ENCODE measurements at regions not wholly inside any gene's neighbourhood (a gene's known extent, or its start where the extent isn't known, plus 50 kb on each side); places are given as distances from the start of the nearest gene placed in this dataset.

DNA sequence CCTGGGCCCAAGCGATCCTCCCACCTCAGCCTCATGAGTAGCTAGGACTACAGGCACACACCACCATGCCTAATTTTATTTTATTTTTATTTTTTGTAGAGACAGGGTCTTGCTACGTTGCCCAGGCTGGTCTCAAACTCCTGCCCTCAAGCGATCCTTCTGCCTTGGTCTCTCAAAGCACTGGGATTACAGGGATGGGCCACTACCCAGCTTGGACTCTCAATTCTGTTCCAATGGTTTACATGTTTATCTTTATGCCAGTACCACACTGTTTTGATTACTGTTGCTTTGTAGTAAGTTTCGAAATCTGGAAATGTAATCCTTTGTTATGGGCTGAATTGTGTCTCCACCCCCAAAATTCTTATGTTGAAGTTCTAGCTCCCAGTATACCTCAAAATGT lies 88.4 kb upstream of the TARDBP start:
- Mint-ChIP-seq H3K36me3 (ENCODE audit: low read depth) (no peaks in the 10 kb centered on the region), H3K9me3 (peaks cover 7% of the 10 kb centered on the region), H3K4me3 (no peak overlapping the region), H3K4me1 (ENCODE audit: low read depth) (peaks cover 7% of the 10 kb centered on the region), H3K27ac (no peak overlapping the region), H3K27me3 (ENCODE audit: low read depth) (peaks cover 3% of the 10 kb centered on the region)
- intact Hi-C loops (cut with micrococcal nuclease), result no loop called here
- no peak for DNase-seq
- CTCF ChIA-PET, result no interaction called here

DNA sequence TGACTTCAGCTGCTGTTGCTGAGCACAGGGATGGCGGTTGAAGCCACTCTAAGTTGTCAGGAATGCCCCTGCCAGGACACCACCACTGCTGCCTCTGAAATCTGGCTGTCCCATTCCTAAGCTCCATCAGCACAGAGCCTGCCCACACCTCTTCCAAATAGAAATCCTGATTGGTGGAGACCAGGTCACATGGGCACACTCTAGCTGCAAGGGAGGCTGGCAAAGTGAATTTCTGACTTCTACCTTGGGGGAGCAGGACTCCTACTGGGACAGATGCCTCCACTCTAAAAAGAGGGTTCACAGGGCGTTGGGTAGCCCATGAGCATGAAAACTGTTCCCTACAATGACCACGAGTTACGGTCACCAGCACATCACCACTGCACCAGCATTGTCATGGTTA lies 83.8 kb upstream of the TARDBP start:
- Mint-ChIP-seq H3K27ac (no peak overlapping the region), H3K4me3 (no peak overlapping the region), H3K36me3 (ENCODE audit: low read depth) (no peaks in the 10 kb centered on the region), H3K4me1 (ENCODE audit: low read depth) (peaks cover 6% of the 10 kb centered on the region), H3K27me3 (ENCODE audit: low read depth) (no peaks in the 10 kb centered on the region), H3K9me3 (peaks cover 8% of the 10 kb centered on the region)
- DNase-seq, result no peak
- intact Hi-C loops (cut with micrococcal nuclease), result no loop called here
- CTCF ChIA-PET, result no interaction called here

DNA sequence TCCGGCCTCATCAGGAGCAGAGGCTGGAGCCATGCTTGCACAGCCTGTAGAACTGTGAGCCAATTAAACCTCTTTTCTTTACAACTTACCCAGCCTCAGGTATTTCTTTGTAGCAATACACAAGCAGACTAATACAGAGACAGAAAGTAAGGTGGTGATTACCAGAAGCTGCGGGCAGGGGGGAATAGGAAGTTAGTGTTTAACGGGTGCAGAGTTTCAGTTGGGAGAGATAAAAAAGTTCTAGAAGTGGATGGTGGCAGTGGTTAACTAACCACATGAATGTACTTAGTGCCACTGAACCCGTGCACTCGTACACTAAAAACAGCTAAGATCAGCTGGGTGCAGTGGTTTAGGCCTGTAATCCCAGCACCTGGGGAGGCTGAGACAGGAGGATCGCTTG lies 80.4 kb upstream of the TARDBP start:
- H3K4me1 Mint-ChIP-seq (ENCODE audit: low read depth), result peaks cover 6% of the 10 kb centered on the region
- CTCF ChIA-PET, result no interaction called here
- H3K36me3 Mint-ChIP-seq (ENCODE audit: low read depth), result no peaks in the 10 kb centered on the region
- no peaks in the 10 kb centered on the region for H3K27me3 Mint-ChIP-seq (ENCODE audit: low read depth)
- no peak overlapping the region for H3K27ac Mint-ChIP-seq
- no peak overlapping the region for H3K4me3 Mint-ChIP-seq
- H3K9me3 Mint-ChIP-seq, result peaks cover 8% of the 10 kb centered on the region
- DNase-seq, result peak; percentile 74
- intact Hi-C loops (cut with micrococcal nuclease), result loop anchor here (1.0 to 2.0 kb wide), 3 partner anchors 8 to 421 kb away; no protein-coding TSS in a partner anchor

DNA sequence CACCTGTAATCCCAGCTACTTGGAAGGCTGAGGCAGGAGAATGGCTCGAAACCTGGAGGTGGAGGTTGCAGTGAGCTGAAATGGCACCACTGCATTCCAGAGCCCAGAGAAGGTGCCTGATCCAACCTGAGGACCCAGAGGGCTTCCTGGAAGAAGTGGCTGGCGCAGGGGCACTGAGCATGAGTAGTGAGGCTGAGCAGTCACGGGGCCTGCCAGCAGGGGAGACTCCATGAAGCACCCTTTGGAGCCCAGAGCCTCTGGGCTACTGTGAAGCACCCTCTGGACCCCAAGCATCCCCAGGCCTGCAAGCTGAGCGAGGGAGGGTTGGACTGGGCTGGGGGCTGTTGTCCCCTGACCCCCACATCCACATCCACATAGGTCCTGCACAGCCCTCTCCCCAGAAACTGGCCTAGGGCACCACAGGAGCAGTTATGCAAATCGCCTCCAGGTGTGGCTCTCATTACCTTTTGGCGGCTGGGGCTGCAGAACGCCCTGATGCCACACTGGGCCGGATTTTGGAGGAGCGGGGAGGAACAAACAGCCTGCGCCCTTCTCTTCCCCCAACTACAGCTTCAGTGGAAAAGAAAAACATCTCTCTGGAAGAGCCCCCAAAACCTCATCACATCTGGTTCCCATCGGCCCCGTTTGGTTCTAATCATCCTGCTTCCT lies 78.2 kb upstream of the TARDBP start:
- no peak for DNase-seq
- Mint-ChIP-seq H3K27me3 (ENCODE audit: low read depth) (peaks cover 11% of the 10 kb centered on the region), H3K36me3 (ENCODE audit: low read depth) (no peaks in the 10 kb centered on the region), H3K4me3 (no peak overlapping the region), H3K4me1 (ENCODE audit: low read depth) (peaks cover 18% of the 10 kb centered on the region), H3K9me3 (no peaks in the 10 kb centered on the region), H3K27ac (no peak overlapping the region)
- CTCF ChIA-PET, result interaction anchor here (1.6 kb wide), 1 partner anchor 24 kb away, joined by 6 read pairs; no protein-coding TSS in a partner anchor
- intact Hi-C loops (cut with micrococcal nuclease), result no loop called here

DNA sequence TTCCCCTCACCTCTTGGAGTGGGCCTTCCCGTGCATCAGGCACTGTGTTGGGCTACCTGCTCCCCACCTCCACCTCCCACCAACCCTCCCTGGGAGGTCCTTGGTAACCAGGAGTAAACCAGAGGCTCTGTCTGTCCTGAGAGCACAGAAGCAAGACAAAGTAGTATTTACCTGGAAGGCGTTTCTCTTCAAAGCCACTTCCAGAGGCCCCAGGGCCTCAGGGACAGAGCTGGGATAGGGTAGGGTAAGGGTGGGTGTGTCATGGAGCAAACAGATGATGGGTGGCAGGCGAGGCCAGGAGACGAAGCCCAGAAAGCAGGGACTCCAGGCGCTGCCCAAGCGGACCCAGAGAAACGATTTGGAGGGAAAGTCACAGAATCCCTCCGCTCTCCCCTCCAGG lies 77.2 kb upstream of the TARDBP start:
- Mint-ChIP-seq H3K9me3 (no peaks in the 10 kb centered on the region), H3K27me3 (ENCODE audit: low read depth) (peaks cover 13% of the 10 kb centered on the region), H3K27ac (no peak overlapping the region), H3K4me3 (no peak overlapping the region), H3K36me3 (ENCODE audit: low read depth) (no peaks in the 10 kb centered on the region), H3K4me1 (ENCODE audit: low read depth) (peaks cover 27% of the 10 kb centered on the region)
- DNase-seq, result no peak
- intact Hi-C loops (cut with micrococcal nuclease), result no loop called here
- CTCF ChIA-PET, result no interaction called here

DNA sequence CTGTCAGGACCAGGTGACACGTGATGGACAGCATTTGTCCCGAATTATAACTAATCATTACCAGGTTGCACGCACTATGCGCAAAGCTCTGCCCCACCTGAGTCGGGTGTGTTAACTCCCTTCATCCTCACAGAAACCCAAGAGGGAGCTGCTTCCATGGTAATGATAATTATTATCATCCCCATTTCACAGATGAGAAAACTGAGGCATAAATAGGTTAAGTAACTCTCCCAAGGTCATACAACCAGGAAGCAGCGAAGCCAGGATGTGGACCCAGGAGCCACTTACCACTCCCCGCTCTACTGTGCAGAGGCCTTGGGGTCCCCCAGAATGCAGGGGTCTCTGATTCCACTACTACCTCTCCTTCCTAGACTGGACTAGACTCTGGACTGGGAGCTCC lies 76.7 kb upstream of the TARDBP start:
- Mint-ChIP-seq H3K4me1 (ENCODE audit: low read depth) (peaks cover 32% of the 10 kb centered on the region), H3K27ac (no peak overlapping the region), H3K4me3 (no peak overlapping the region), H3K27me3 (ENCODE audit: low read depth) (peaks cover 13% of the 10 kb centered on the region), H3K36me3 (ENCODE audit: low read depth) (no peaks in the 10 kb centered on the region), H3K9me3 (no peaks in the 10 kb centered on the region)
- intact Hi-C loops (cut with micrococcal nuclease), result no loop called here
- CTCF ChIA-PET, result no interaction called here
- no peak for DNase-seq

DNA sequence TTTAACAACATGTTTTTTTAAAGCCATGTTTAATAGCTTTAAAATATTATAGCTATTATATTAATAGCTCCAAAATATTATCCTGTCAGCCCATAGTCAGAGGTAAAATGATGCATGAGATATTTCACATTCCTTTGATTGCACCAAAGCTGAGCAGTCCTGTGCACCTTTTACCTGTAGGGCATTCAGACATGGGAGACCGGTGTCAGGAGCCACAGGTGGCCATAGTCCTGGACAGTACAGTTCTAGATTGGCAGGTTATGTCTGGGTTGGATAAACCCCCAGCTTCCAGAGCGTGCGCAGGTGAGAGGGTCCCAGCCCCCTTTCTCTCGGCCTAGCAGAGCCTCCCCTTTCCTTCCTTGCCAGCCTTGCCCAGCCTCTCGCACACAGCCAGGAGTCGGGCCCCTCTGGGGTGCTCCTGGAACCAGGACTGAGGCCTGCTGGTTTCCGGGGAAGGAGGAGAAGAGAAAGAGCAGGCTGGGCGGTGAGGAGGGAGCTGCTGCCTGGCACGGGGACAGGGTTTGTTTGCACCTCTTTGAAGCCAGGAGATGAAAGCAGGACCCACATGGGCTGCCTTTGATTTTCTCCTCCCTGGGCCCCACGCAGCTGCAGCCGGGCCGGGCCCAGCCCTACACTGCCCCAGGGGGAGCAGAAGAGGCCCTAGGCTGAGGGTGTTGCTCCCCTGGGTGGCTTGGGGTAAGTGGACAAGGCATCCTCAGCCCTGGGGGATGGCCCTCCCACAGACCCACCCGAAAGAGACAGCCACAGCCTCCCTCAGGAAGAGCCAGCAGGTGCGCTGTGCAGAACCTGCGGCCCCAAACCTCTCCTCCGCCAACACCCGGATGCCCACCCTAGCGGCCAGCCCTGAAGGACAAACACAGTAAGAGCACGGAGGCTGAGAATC lies 75.2 kb upstream of the TARDBP start:
- no peak for DNase-seq
- no peaks in the 10 kb centered on the region for H3K36me3 Mint-ChIP-seq (ENCODE audit: low read depth)
- peaks cover 18% of the 10 kb centered on the region for H3K27me3 Mint-ChIP-seq (ENCODE audit: low read depth)
- peaks cover 40% of the 10 kb centered on the region for H3K4me1 Mint-ChIP-seq (ENCODE audit: low read depth)
- intact Hi-C loops (cut with micrococcal nuclease), result no loop called here
- CTCF ChIA-PET, result interaction anchor here (0.6 to 0.7 kb wide), 2 partner anchors 51 to 138 kb away, joined by 3 to 4 read pairs; no protein-coding TSS in a partner anchor
- no peaks in the 10 kb centered on the region for H3K9me3 Mint-ChIP-seq
- H3K4me3 Mint-ChIP-seq, result no peak overlapping the region
- no peak overlapping the region for H3K27ac Mint-ChIP-seq

DNA sequence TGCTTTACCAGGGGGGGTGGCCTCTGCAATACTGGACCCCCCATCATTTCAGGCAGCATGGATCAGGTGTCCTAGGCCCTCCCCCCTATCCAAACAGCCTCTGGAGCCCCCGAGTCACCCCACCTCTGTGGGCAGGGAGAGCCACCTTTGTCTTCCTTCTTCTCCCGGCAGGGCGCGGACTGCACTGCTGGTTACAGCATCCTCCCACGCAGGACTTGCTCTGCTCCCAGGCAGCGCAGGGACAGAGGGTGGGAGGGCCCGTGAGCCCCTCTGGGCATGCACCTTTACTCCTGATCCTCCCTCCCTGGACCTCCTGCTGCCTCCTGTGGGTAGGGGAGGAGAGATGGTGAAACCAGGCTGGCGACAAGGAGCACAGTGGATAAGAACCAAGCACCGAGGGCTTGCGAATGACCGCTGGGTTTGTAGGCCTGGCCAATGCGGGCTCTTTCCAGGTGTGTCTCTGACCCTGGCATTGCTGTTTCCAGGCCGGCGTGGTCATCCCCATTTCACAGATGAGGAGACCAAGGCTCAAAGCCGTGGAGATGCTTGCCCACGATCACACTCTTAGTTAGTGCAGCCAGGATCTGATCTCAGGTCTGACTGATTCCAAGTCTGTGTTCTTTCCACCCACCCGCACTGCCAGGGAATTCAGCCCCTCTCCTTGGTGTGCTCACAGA lies 73.6 kb upstream of the TARDBP start:
- DNase-seq, result no peak
- Mint-ChIP-seq H3K9me3 (no peaks in the 10 kb centered on the region), H3K27me3 (ENCODE audit: low read depth) (peaks cover 32% of the 10 kb centered on the region), H3K36me3 (ENCODE audit: low read depth) (no peaks in the 10 kb centered on the region), H3K4me1 (ENCODE audit: low read depth) (peaks cover 40% of the 10 kb centered on the region), H3K4me3 (no peak overlapping the region), H3K27ac (no peak overlapping the region)
- CTCF ChIA-PET, result no interaction called here
- intact Hi-C loops (cut with micrococcal nuclease), result no loop called here

DNA sequence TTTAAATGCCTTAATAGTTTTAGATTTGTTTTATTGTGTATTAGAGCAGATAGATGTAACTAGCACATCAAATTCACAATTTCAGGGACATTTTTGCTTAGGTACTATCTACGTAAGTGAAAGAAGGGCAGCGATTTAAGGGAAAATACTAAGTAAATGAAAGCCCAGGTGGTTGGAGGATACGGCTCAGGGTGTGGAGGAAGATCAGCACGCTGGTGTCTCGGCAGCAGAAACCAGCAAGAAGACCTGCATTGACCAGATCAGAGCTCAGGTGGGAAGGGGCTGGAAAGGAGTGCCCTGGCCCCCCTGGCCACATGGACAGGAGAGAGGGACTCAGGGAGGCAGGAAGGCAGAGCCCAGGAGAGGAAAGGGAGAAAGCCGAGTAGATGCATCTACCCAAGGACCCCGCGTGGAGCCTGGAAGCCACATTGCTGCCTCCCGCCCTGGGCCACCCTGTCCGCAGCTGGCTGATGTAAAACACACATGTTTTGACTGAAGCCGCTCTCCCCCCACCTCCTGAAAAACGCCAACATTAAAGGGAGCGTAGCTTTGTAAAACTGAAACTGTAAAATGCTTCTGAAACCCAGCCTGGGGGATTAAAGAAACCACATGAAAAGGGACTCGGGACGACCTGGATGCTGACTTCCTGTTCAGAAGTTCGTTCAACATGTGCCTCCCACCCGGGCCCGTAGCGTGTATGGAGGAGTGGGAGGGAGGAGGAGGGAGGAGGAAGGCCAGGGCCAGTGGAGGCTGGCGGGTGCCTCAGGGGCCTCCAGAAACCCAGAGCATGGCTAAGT lies 72.6 kb upstream of the TARDBP start:
- DNase-seq, result peak; percentile 77
- peak overlapping the region; percentile 49 for H3K4me3 Mint-ChIP-seq
- peaks cover 41% of the 10 kb centered on the region for H3K27me3 Mint-ChIP-seq (ENCODE audit: low read depth)
- no peaks in the 10 kb centered on the region for H3K9me3 Mint-ChIP-seq
- peak overlapping the region; percentile 60 for H3K27ac Mint-ChIP-seq
- intact Hi-C loops (cut with micrococcal nuclease), result loop anchor here (1.0 to 5.0 kb wide), 5 partner anchors 8 to 429 kb away; no protein-coding TSS in a partner anchor
- no peaks in the 10 kb centered on the region for H3K36me3 Mint-ChIP-seq (ENCODE audit: low read depth)
- H3K4me1 Mint-ChIP-seq (ENCODE audit: low read depth), result peaks cover 44% of the 10 kb centered on the region
- CTCF ChIA-PET, result interaction anchor here (0.5 to 1.2 kb wide), 6 partner anchors 23 to 1806 kb away, joined by 3 to 4 read pairs (median 3); no protein-coding TSS in a partner anchor

DNA sequence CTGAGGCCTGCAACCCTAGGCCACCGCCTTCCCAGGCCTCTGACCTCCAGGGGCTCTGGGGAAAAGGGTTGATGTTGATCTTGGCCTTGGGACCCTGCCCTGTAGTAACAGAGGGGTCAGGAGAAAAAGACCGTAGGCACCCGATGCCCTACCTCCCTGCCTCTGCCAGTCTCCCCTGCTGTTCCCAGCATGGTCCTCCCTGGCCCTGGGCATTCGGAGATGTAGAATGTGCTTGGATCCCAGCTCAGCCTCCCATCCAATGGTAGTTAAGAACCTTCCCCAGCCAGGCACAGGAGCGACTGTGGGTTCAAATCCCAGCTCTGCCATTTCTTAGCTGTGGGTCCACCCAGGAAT lies 72.0 kb upstream of the TARDBP start:
- Mint-ChIP-seq H3K27me3 (ENCODE audit: low read depth) (peaks cover 44% of the 10 kb centered on the region), H3K27ac (no peak overlapping the region), H3K9me3 (no peaks in the 10 kb centered on the region), H3K4me1 (ENCODE audit: low read depth) (peaks cover 44% of the 10 kb centered on the region), H3K36me3 (ENCODE audit: low read depth) (no peaks in the 10 kb centered on the region), H3K4me3 (no peak overlapping the region)
- intact Hi-C loops (cut with micrococcal nuclease), result loop anchor here (1.0 to 5.0 kb wide), 5 partner anchors 8 to 429 kb away; no protein-coding TSS in a partner anchor
- DNase-seq, result no peak
- CTCF ChIA-PET, result interaction anchor here (0.5 to 1.2 kb wide), 6 partner anchors 22 to 1806 kb away, joined by 3 to 4 read pairs (median 3); no protein-coding TSS in a partner anchor

DNA sequence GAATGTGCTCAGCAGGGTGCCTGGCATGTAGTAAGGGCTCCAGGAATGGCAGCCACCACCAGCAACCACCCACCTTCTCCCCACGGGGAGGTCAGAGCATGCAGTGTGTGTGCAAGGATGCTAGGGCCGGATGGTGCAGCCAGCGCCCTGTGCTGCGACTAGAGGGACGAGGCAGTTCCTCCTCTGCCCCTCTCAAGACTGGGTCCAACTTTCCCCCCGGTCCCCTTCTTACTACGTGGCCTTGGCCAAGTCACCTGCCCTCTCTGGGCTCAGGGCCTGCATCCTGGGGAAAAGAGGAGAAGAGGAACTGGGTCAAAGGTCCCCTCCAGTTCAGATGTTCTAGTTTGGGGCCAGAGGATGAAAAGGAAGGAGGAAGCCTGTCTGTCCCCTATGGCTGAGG lies 71.6 kb upstream of the TARDBP start:
- intact Hi-C loops (cut with micrococcal nuclease), result loop anchor here (1.0 to 5.0 kb wide), 5 partner anchors 9 to 430 kb away; no protein-coding TSS in a partner anchor
- Mint-ChIP-seq H3K27me3 (ENCODE audit: low read depth) (peaks cover 47% of the 10 kb centered on the region), H3K36me3 (ENCODE audit: low read depth) (no peaks in the 10 kb centered on the region), H3K27ac (no peak overlapping the region), H3K9me3 (no peaks in the 10 kb centered on the region), H3K4me1 (ENCODE audit: low read depth) (peaks cover 44% of the 10 kb centered on the region), H3K4me3 (no peak overlapping the region)
- no peak for DNase-seq
- CTCF ChIA-PET, result interaction anchor here (0.6 to 1.2 kb wide), 3 partner anchors 75 to 1685 kb away, joined by 3 read pairs; no protein-coding TSS in a partner anchor

Measured in activated naive CD4-positive, alpha-beta T cell treated with anti-CD3 and anti-CD28 coated beads for 36 hours (primary cell).